ENCODE measurements at regions not wholly inside any gene's neighbourhood (a gene's known extent, or its start where the extent isn't known, plus 50 kb on each side); places are given as distances from the start of the nearest gene placed in this dataset.

DNA sequence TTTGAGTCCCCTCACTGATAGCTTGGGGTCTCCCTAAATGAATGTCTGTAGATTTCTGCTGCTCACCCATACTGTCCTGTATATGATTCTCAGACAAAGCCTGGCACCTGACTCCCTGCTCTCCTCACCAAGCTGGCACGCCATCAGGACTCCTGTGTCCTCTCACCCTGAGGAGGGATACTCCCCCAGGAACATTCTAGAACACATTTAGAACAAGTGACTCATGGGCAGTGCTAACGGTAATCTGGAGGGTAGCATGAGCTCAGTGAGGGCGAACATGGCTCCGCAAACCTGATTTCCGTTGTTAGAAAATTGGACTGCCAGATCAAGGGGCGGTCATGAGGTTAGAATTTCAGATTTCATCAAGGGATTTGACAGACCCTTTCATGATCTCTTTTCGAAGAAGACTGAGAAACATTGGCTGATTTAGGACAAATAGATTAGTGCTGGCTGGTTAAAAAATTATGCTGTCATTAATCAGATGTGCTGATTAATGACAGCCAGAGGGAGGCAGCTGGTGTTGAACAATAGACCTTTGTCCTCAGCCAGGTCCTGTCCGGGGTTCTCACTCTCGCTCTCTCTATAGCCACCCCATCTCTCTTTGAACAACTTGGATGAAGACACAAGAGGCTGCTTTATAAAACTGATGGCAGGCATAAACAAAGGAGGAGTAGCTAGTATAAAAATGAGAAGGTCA, 244.3 kb downstream of the PTTG2 start:
- intact Hi-C loops (cut with DNase I; ENCODE audit: low total_unique reads) (no loop called here), in situ Hi-C loops (cut with MboI; ENCODE audit: low pct_ligation_motif_present in 1 of 4, low pct_unique_long_range_greater_than_20kb in 1 of 4, low sequenced_read_pairs in 3 of 4) (no loop called here)
- H3K27ac ChIP-seq = no peak overlapping the region
- H3K27me3 ChIP-seq = no peaks in the 10 kb centered on the region
- H3K36me3 ChIP-seq = no peaks in the 10 kb centered on the region
- no peak for TF ChIP-seq POLR2A (IDR thresholded peaks at IDR 0.05)
- TF ChIP-seq POLR2AphosphoS5 (IDR thresholded peaks at IDR 0.05) = no peak
- TF ChIP-seq EP300 (IDR thresholded peaks at IDR 0.05; ENCODE audit: low read depth) = no peak
- TF ChIP-seq CTCF (IDR thresholded peaks at IDR 0.05) = no peak
- 73 to 76% methylated on average over 7 to 9 of the region's 9 CpGs for WGBS, 2 donors (ENCODE audit: low coverage in 1 of 2)
- no peaks in the 10 kb centered on the region for H3K9me3 ChIP-seq
- H3K4me3 ChIP-seq = no peak overlapping the region
- no peak for DNase-seq
- H3K4me1 ChIP-seq = peaks cover 0 to 13% (median 8%) of the 10 kb centered on the region in 4 donors

DNA sequence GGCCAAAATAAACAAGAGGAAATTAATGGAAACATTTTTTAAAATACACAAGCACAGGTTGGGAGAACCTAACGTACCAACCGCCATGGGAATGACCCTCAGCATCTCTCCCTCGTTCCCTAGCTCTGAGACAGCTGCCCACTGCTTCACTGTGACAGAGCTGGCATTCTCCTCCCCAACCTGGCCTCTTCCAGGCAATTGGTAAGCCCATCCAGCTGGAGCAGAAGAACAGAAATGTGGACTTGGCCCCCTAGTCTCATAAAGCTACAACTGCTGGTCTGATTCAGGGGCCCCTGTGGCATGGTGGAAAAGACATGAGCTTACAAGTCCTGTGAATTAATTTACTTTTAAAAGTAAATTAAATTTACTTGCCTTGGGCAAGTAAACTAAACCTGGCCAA, 245.1 kb downstream of the PTTG2 start:
- H3K36me3 ChIP-seq = no peaks in the 10 kb centered on the region
- no peak overlapping the region for H3K4me3 ChIP-seq
- no peak overlapping the region for H3K27ac ChIP-seq
- no peaks in the 10 kb centered on the region for H3K9me3 ChIP-seq
- H3K4me1 ChIP-seq = peaks cover 0 to 15% (median 8%) of the 10 kb centered on the region in 4 donors
- no peak for TF ChIP-seq POLR2A (IDR thresholded peaks at IDR 0.05)
- no peak for TF ChIP-seq CTCF (IDR thresholded peaks at IDR 0.05)
- TF ChIP-seq EP300 (IDR thresholded peaks at IDR 0.05; ENCODE audit: low read depth) = no peak
- intact Hi-C loops (cut with DNase I; ENCODE audit: low total_unique reads) = no loop called here
- H3K27me3 ChIP-seq = no peaks in the 10 kb centered on the region
- WGBS, 2 donors (ENCODE audit: low coverage in 1 of 2) = 65% methylated on average over 3 of the region's 3 CpGs; no CpG with 5 or more reads in 1 of the 2 donors
- in situ Hi-C loops (cut with MboI; ENCODE audit: low pct_ligation_motif_present in 1 of 4, low pct_unique_long_range_greater_than_20kb in 1 of 4, low sequenced_read_pairs in 3 of 4) = no loop called here
- DNase-seq = no peak

- H3K4me3 ChIP-seq = no peak overlapping the region
- no peaks in the 10 kb centered on the region for H3K9me3 ChIP-seq
- TF ChIP-seq CTCF (IDR thresholded peaks at IDR 0.05) (no peak), EP300 (IDR thresholded peaks at IDR 0.05; ENCODE audit: low read depth) (no peak), POLR2AphosphoS5 (IDR thresholded peaks at IDR 0.05) (no peak), POLR2A (IDR thresholded peaks at IDR 0.05) (no peak)
- in situ Hi-C loops (cut with MboI; ENCODE audit: low pct_ligation_motif_present in 1 of 4, low pct_unique_long_range_greater_than_20kb in 1 of 4, low sequenced_read_pairs in 3 of 4) (no loop called here), intact Hi-C loops (cut with DNase I; ENCODE audit: low total_unique reads) (no loop called here)
- peaks cover 2 to 27% (median 6%) of the 10 kb centered on the region in 4 donors for H3K4me1 ChIP-seq
- no peaks in the 10 kb centered on the region for H3K36me3 ChIP-seq
- no peak overlapping the region for H3K27ac ChIP-seq
- no peak for DNase-seq
- WGBS, 2 donors (ENCODE audit: low coverage in 1 of 2) = 97 to 100% methylated on average over 2 of the region's 2 CpGs
- no peaks in the 10 kb centered on the region for H3K27me3 ChIP-seq
These were observed 246.9 kb downstream of the PTTG2 start for GRCh38 chr4:38207110-38207457.

GRCh38 chr4:38209654-38210053, 249.5 kb downstream of the PTTG2 start:
- Histone ChIP-seq H3K27ac (no peak overlapping the region), H3K4me1 (peaks cover 0 to 17% (median 2%) of the 10 kb centered on the region in 4 donors), H3K36me3 (no peaks in the 10 kb centered on the region), H3K9me3 (no peaks in the 10 kb centered on the region), H3K4me3 (no peak overlapping the region), H3K27me3 (no peaks in the 10 kb centered on the region)
- 75 to 81% methylated on average over 1 to 2 of the region's 2 CpGs for WGBS, 2 donors (ENCODE audit: low coverage in 1 of 2)
- intact Hi-C loops (cut with DNase I; ENCODE audit: low total_unique reads) (no loop called here), in situ Hi-C loops (cut with MboI; ENCODE audit: low pct_ligation_motif_present in 1 of 4, low pct_unique_long_range_greater_than_20kb in 1 of 4, low sequenced_read_pairs in 3 of 4) (no loop called here)
- TF ChIP-seq POLR2A (IDR thresholded peaks at IDR 0.05) (no peak), CTCF (IDR thresholded peaks at IDR 0.05) (no peak), EP300 (IDR thresholded peaks at IDR 0.05; ENCODE audit: low read depth) (no peak), POLR2AphosphoS5 (IDR thresholded peaks at IDR 0.05) (no peak)
- DNase-seq = no peak
